A549 (cell line): ENCODE measurements at regions not wholly inside any gene's neighbourhood (a gene's known extent, or its start where the extent isn't known, plus 50 kb on each side); places are given as distances from the start of the nearest gene placed in this dataset.

Experiments used
- CEBPB ChIP-seq, 2 experiments: fragments of >200 bp in 1 of 2; sonication (Bioruptor Twin) in 1 of 2; formaldehyde crosslinking in 1 of 2; IDR thresholded peaks; 2 replicates each; pipeline ENCODE4 v1.6.1; 2012 to 2016
- CTCF ChIP-seq: fragments of >200 bp; sonication (Bioruptor Twin); formaldehyde crosslinking; IDR thresholded peaks from 3 replicates; pipeline ENCODE4 v1.5.1; 2016
- FOXS1 ChIP-seq: fragments of 250-450 bp; sonication (Bioruptor Pico); IDR thresholded peaks from 2 replicates; pipeline ENCODE4 v1.5.0; 2020; ENCODE audit warnings: mild to moderate bottlenecking, moderate library complexity
- GATA3 ChIP-seq: IDR thresholded peaks from 2 replicates; pipeline ENCODE4 v1.6.1; 2012; ENCODE audit warnings: borderline replicate concordance
- RAD21 ChIP-seq, 2 experiments: fragments of >200 bp in 1 of 2; sonication (Bioruptor Twin) in 1 of 2; formaldehyde crosslinking in 1 of 2; IDR thresholded peaks in 1 of 2; conservative IDR thresholded peaks in 1 of 2; 2 replicates in 1 of 2; 3 replicates in 1 of 2; pipeline ENCODE4 v1.6.1; 2012 to 2018; ENCODE audit warnings: inconsistent platforms in 1 of 2

GRCh38 chr6:168217216-168217879 lies 102.2 kb downstream of the DACT2 start:
- TF ChIP-seq CTCF = no peak
- no peak for TF ChIP-seq FOXS1 (CRISPR knock-in tag)
- no peak for TF ChIP-seq RAD21 (conservative IDR thresholded peaks at IDR 0.05 in 1 of 2, IDR thresholded peaks at IDR 0.05 in 1 of 2)
- TF ChIP-seq GATA3 = no peak
- no peak for TF ChIP-seq CEBPB (IDR thresholded peaks at IDR 0.05)
